PFSK-1 (cell line): ENCODE measurements at regions not wholly inside any gene's neighbourhood (a gene's known extent, or its start where the extent isn't known, plus 50 kb on each side); places are given as distances from the start of the nearest gene placed in this dataset.

Source experiments
- FOXP2 ChIP-seq: optimal IDR thresholded peaks from 2 replicates; pipeline ENCODE3; 2011; ENCODE audit warnings: borderline replicate concordance, control low read depth, inconsistent platforms; ENCODE audit not compliant: insufficient read depth; ENCODE audit errors: extremely low read length, extremely low read depth
- POLR2AphosphoS5 ChIP-seq: IDR thresholded peaks from 2 replicates; pipeline ENCODE4 v1.6.1; 2012; ENCODE audit warnings: low read depth, mild to moderate bottlenecking, control low read depth, low read length, moderate library complexity
- REST ChIP-seq, 2 experiments: IDR thresholded peaks; 2 replicates each; pipeline versions ENCODE4 v1.6.1 to v1.8.0; 2011 to 2012; ENCODE audit warnings: low read depth in 2 of 2, low read length in 2 of 2, control low read depth in 1 of 2, inconsistent platforms in 1 of 2, mild to moderate bottlenecking in 1 of 2, moderate library complexity in 1 of 2; ENCODE audit not compliant: insufficient read depth in 1 of 2
- SIN3A ChIP-seq: IDR thresholded peaks from 2 replicates; pipeline ENCODE4 v1.6.1; 2012; ENCODE audit warnings: mild to moderate bottlenecking, low read length, moderate library complexity, borderline replicate concordance; ENCODE audit not compliant: insufficient read depth
- TAF1 ChIP-seq: IDR thresholded peaks from 2 replicates; pipeline ENCODE4 v1.6.1; 2012; ENCODE audit warnings: low read length, control low read depth, borderline replicate concordance; ENCODE audit not compliant: insufficient read depth

GRCh38 chr3:10565814-10566213 lies 60.4 kb upstream of the ATP2B2 start:
- no peak for TF ChIP-seq FOXP2
- no peak for TF ChIP-seq REST (IDR thresholded peaks at IDR 0.05; ENCODE audit: insufficient read depth in 1 of 2, low read depth in 2 of 2, low read length in 2 of 2)
- TF ChIP-seq SIN3A: no peak
- TF ChIP-seq POLR2AphosphoS5: no peak

DNA sequence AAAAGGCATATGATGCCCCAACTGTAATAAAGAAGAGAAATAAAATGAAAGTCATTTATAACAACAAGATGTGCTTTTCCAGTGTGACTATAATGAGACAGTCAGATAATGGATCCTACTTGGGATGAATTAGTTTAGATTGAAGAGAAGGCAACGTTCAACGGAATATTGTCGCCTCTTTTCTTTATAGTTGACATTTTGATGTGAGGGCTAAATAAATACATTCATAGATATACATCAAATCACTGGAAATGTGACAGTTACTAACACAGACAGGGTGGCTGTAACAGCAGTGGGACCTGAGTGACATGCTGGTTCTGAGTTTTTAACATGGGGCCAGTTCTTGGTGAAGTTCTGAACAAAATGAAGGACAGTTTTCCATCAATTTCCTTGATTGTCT lies 61.1 kb upstream of the ATP2B2 start:
- TF ChIP-seq SIN3A: no peak

DNA sequence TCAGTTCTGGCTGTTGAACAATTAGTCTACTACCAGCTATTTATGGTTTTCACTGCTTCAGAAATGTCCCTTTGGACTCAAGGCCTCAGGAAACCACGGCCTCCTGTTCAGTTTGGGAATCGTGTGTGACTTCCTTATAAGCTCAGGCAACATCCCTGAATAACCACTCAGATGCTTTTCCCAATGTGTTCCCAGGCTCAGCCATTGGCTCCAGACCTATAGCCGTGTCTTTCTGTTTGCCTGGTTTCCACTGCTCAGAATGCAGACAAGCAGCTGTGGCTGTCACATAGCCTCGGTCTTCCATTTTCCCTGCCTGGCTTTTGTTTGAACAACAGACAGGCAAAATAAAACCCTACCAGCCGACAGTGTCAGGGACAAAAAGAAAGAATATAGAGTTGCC lies 63.2 kb upstream of the ATP2B2 start:
- TF ChIP-seq POLR2AphosphoS5 (no peak), REST (IDR thresholded peaks at IDR 0.05; ENCODE audit: insufficient read depth in 1 of 2, low read depth in 2 of 2, low read length in 2 of 2) (no peak), TAF1 (no peak)

GRCh38 chr3:10570196-10570946 lies 65.0 kb upstream of the ATP2B2 start:
- TF ChIP-seq FOXP2 (no peak), TAF1 (no peak), SIN3A (no peak), REST (IDR thresholded peaks at IDR 0.05; ENCODE audit: insufficient read depth in 1 of 2, low read depth in 2 of 2, low read length in 2 of 2) (no peak), POLR2AphosphoS5 (no peak)

GRCh38 chr3:10574101-10574620 lies 68.8 kb upstream of the ATP2B2 start:
- TF ChIP-seq FOXP2 (no peak), POLR2AphosphoS5 (no peak), SIN3A (no peak), TAF1 (no peak), REST (IDR thresholded peaks at IDR 0.05; ENCODE audit: insufficient read depth in 1 of 2, low read depth in 2 of 2, low read length in 2 of 2) (no peak)
